ENCODE measurements at regions not wholly inside any gene's neighbourhood (a gene's known extent, or its start where the extent isn't known, plus 50 kb on each side); places are given as distances from the start of the nearest gene placed in this dataset.
"Not testable (repeated sequence)": the region's sequence is repeated elsewhere in the genome, so short reads cannot be mapped to it uniquely, and the experiment has no call there.

- no peak for DNase-seq
These were observed 110.1 kb downstream of the NRN1 start for GRCh38 chr6:5896476-5897200.

DNA sequence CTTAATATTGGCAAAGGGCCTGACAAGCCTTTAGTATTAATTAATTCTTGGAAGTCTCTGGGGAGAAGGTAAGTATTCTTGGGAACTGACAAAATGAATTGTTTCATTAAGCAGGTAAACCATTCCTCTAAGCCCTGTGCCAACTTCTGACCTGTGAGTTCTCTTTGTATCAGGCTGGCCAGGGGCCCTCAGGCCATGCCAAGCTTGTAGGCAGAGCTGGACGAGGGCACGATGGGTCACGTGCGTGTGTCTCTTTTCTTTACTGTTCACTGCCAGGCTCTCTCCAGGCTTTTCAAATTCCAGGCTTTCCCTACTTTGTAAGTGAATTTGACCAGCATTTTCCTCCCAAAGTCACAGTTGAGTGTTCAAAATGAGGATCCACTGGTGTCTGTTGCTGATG lies 112.4 kb downstream of the NRN1 start:
- DNase-seq = no peak

DNA sequence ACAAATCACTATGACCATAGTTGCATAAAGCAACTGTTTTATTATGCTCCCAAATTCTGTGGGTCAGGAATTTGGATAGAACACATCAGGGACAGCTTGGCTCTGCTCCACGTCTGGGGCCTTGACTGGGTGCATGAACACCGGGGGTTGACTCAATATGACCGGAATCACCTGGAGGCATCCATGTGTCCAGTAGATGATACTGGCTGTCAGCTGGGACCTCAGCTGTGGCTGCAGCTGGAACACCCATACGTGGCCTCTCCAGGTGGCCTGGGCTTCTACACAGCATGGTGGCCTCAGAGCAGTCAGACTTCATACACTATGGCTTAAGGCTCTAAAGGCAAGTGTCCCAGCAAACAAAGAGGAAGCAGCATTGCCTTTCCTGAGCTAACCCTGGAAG lies 113.4 kb downstream of the NRN1 start:
- no peak for DNase-seq

GRCh38 chr6:5892669-5893068 lies 114.1 kb downstream of the NRN1 start:
- no peak for DNase-seq

GRCh38 chr6:5878792-5879191 lies 127.9 kb downstream of the NRN1 start:
- DNase-seq = no peak

GRCh38 chr6:5876076-5876475 lies 130.6 kb downstream of the NRN1 start:
- no peak for DNase-seq

DNA sequence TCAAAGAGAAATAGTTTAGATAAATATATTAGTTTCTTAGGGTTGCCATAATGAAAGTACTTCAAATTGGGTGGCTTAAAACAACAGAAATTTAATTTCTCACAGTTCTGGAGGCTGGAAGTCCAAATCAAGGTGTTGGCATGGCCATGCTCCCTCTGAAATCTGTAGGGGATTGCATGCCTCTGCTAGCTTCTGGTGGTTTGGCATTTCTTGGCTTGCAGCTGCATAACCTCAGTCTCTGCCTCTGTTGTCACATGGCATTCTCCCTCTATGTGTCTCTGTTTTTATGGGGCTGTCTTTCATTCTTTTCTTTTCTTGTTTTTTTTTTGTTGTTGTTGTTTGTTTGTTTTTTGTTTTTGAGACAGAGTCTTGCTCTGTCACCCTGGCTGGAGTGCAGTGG lies 132.7 kb downstream of the NRN1 start:
- not testable (repeated sequence) for DNase-seq

- DNase-seq = no peak
These were observed 135.4 kb downstream of the NRN1 start for GRCh38 chr6:5871296-5871695.

- no peak for DNase-seq
These were observed 137.0 kb downstream of the NRN1 start for GRCh38 chr6:5869676-5870075.

GRCh38 chr6:5869261-5869660 lies 137.5 kb downstream of the NRN1 start:
- DNase-seq = no peak

DNA sequence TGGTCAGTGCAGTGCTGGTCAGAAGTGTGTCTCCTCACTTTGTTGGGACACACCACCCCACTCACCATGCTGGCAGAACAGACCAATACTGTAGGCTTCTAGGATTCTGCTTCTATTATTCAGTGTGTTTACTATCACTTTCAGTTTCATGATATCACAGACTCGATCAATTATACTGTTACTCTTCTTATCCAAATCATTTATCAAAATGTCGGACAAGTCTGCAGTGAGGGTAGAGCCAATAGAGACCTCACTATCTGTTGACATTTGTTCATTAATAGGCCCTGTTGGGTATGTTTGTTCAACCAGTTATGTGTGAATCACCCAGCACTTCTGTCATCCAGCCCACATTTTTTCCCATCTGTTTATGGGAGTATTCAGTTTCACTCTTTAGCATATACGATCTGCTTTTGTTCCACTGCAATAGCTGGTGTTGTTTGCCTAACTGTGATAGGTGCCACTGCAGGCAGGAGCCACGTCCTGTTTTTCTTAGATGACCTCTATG lies 140.1 kb downstream of the NRN1 start:
- DNase-seq = peak in 1 of 2 experiments; percentile 28

DNA sequence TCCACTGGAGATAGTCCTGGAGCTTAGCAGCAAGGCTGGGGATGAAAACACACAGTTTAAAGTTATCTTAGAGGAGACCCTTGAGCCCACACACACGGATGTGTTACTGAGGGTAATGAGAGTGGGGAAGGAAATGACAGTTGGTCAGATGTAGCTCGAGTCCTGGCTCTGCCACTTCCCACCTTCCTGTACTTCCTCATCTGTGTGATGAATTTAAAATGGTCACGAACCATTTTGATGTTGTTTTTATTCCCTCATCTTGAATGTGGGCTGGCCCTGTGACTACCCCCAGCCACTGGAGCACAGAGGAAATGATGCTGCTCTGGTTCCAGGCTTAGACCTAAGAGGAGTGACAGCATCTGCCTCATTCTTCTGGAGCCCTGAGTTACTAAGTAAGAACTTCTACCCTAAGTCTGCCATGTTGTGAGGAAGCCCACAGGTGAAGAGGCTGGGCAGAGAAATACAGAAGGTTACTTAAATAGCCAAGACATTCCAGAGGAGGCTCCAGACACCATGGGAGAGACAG lies 141.2 kb downstream of the NRN1 start:
- no peak for DNase-seq

DNA sequence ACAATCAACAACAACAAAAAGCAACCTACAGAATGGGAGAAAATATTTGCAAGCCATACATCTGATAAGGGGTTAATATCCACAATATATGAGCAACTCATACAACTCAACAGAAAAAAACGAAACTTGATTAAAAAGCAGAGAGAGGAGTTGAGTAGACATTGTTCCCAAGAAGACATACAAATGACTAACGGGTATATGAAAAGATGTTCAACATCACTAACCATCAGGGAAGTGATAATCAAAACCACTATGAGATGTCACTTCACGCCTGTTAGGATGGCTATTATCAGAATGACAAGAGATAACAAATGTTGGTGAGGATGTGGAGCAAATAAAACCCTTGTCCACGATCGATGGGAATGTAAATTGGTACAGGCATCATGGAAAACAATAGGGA lies 145.9 kb downstream of the NRN1 start:
- no peak for DNase-seq

DNA sequence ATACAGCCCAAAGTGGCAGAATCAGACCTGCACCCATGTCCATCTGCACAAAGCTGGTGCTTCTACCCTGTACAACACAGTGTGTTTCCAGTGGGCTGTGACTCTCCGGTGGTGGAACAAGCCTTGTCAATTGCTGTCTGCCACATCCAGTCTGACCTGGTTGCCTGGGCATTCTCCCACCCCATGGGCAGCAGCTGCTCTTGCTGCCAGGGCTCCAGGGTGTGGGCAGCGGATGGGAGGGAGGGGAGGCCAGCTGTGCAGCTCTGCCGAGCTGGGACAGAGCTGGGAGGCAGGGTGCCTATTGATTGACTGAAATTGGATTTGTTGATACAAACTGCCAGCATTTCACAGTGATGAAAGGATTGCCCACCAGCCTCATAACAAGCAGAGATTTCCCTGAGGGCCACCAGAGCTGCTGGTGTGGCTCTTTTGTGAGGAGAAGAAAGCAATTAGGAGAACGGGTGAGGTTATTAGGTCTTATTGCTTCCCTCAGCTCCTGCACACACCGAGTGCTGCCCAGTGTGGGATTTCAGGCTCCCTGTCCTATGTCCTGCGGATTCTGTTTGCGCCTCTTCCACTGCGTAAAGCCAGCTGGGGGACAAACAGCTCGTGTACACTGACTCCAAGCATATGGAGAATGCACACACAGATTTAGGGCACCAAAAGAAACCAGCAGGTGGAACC lies 150.8 kb downstream of the NRN1 start:
- DNase-seq = no peak

GRCh38 chr6:5854899-5855298 lies 151.8 kb downstream of the NRN1 start:
- DNase-seq = no peak

DNA sequence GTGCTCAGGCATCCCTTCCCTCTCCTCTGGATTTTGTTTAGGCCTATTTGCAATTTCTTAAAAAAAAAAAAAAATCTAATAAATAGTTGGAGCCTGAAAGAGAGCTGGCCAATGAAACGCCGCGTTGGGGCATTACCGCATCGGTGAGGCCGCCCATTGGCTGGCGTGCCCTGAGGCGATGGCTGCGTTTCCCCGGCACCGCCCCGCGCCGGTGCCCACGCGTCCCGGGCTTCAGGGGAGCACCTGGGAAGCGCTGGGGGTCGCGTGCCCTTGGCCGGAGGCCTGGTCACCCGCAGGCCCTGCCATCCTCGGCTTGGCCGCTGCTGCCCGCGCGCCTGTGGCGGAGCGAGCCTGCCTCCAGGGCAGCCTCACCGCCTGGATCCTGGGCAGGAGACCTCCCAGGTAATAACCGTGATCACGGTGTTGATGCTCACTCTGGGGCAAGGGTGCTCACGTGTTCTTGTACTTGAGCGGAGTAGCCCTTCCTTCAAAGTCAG lies 155.4 kb downstream of the NRN1 start:
- peak; percentile 72 to 74 for DNase-seq

DNA sequence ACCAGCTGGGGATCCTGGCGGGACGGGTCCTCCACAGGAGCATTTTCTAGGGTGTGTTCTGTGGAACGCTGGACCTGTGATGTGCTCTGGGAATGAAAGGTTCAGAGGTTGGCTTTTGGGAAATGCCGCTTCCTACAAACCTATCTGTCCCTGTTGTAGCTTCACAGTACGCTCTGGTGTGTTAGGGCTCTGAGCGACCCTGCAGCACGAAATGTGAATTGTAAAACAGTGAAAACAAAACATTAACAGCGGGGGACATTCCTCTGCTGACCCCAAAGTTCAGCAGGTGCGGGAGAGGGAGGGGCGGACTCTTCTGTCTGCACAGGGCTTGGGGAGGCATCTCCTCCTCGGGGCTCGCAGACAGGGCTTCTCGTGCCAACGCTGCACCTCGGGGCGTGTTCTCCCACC lies 155.9 kb downstream of the NRN1 start:
- DNase-seq = no peak

- DNase-seq = no peak
These were observed 159.8 kb downstream of the NRN1 start for GRCh38 chr6:5846889-5847288.

DNA sequence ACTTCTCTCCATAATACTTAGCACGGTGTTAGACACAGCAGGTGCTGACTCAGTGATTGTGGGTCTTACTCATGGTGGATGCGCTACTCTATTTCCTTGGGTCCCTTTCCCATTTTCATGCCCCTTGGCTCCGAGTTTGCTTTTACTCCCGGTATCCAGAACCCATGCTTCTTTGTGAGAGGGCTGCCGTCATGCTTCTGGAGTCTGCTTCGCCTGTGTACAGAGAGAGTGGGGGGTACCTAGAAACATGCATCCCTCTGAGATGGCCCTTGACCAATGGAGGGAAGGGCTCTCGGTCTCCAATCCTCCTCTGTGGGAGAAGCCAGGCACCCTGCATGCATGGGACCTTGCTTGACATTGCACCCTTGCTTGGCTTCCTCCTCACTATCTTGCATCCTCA lies 160.4 kb downstream of the NRN1 start:
- DNase-seq = no peak

DNA sequence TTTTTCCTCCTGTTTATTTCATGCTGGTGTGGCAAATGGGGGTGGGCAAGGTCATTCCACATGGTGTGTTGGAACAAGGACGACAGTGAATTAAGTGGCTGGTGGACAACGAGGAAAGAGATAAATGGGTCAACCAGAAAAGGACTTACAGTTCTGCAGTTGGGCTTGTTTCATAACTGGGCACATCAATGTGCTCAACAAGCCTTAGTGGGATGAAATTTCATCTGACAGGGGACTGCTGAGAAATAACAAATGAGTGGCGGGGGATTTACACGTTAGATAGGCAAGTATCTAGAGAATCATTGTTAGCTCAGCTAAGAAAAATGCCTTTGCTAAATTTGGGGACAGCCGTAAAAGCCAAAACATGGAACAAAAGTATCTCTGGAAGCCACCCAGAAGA lies 163.6 kb downstream of the NRN1 start:
- no peak for DNase-seq

GRCh38 chr6:5840734-5841390 lies 165.9 kb downstream of the NRN1 start:
- DNase-seq = no peak

DNA sequence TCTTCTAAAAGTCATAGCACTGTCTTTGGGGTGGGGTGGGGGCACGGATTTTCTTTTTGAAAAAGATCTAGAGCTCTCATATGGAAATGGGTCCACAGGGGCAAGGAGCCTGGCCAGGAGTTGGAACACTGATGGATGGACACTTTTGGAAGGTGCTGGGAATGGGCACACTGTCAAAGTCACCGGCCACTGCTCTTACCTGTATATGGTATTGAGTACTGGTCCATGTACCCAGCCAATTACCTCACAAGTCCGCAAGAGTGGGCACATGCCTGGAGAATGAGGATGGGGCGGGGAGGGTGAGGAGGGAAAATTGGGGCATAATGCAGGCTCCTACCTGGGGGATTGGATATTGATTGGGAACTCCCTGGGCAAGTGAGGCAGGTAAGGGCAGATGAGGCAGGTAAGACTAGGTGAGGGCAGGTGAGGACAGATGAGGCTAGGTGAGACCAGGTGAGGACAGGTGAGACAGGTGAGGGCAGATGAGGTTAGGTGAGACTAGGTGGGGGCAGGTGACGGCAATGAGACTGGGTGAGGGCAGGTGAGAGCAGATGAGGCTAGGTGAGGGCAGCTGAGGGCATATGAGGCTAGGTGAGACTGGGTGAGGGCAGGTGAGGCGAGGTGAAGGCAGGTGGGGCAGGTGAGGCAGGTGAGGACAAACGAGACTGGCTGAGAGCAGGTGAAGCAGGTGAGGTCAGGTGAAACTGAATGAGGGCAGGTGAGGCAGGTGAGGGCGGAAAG lies 167.9 kb downstream of the NRN1 start:
- DNase-seq = no peak

- no peak for DNase-seq
These were observed 169.4 kb downstream of the NRN1 start for GRCh38 chr6:5837323-5837722.

Data from stimulated activated CD4-positive, alpha-beta T cell treated with anti-CD3 and anti-CD28 coated beads, Interleukin-4, amount 100 ng/mL, for 4 hours (primary cell).